Subcutaneous abdominal adipose tissue (tissue), 5 donors: ENCODE measurements at regions not wholly inside any gene's neighbourhood (a gene's known extent, or its start where the extent isn't known, plus 50 kb on each side); places are given as distances from the start of the nearest gene placed in this dataset.

Experiments
- H3K27ac ChIP-seq: one replicate; pipeline ENCODE4 v1.7.0; 2013; ENCODE audit warnings: low read depth, mild to moderate bottlenecking, inconsistent platforms, low read length, moderate library complexity
- H3K27me3 ChIP-seq, 5 donors: one replicate each; pipeline ENCODE4 v1.7.0; 2013; ENCODE audit warnings: low read length in 5 of 5, inconsistent platforms in 1 of 5; ENCODE audit not compliant: control insufficient read depth in 5 of 5, insufficient read depth in 4 of 5
- H3K36me3 ChIP-seq, 5 donors: one replicate each; pipeline ENCODE4 v1.7.0; 2013; ENCODE audit warnings: low read length in 5 of 5; ENCODE audit not compliant: control insufficient read depth in 5 of 5, insufficient read depth in 5 of 5
- H3K4me1 ChIP-seq, 5 donors: one replicate each; pipeline ENCODE4 v1.7.0; 2013; ENCODE audit warnings: low read length in 5 of 5, mild to moderate bottlenecking in 3 of 5, moderate library complexity in 1 of 5; ENCODE audit not compliant: control insufficient read depth in 5 of 5, insufficient read depth in 5 of 5
- H3K4me3 ChIP-seq, 5 donors: one replicate each; pipeline ENCODE4 v1.7.0; 2013; ENCODE audit warnings: low read length in 5 of 5, low read depth in 1 of 5
- H3K9ac ChIP-seq, 5 donors: one replicate each; pipeline ENCODE4 v1.7.0; 2013; ENCODE audit warnings: low read length in 5 of 5, mild to moderate bottlenecking in 4 of 5, moderate library complexity in 3 of 5
- H3K9me3 ChIP-seq, 5 donors: one replicate each; pipeline ENCODE4 v1.7.0; 2013; ENCODE audit warnings: low read length in 5 of 5; ENCODE audit not compliant: control insufficient read depth in 5 of 5
- donor health status: healthy.
- donor health status: healthy.
- donor health status: healthy.
- donor health status: healthy.
- donor health status: healthy.

GRCh38 chr3:145159640-145160039 is 1001.3 kb downstream of the PLOD2 start:
- H3K27ac ChIP-seq = no peak overlapping the region
- H3K4me3 ChIP-seq = no peak overlapping the region
- H3K4me1 ChIP-seq = no peaks in the 10 kb centered on the region
- no peaks in the 10 kb centered on the region for H3K27me3 ChIP-seq
- no peak overlapping the region for H3K9ac ChIP-seq
- H3K36me3 ChIP-seq = no peaks in the 10 kb centered on the region
- no peaks in the 10 kb centered on the region for H3K9me3 ChIP-seq

- H3K27me3 ChIP-seq = no peaks in the 10 kb centered on the region
- no peaks in the 10 kb centered on the region for H3K4me1 ChIP-seq
- no peak overlapping the region for H3K4me3 ChIP-seq
- H3K36me3 ChIP-seq = no peaks in the 10 kb centered on the region
- no peak overlapping the region for H3K9ac ChIP-seq
- H3K9me3 ChIP-seq = no peaks in the 10 kb centered on the region
- no peak overlapping the region for H3K27ac ChIP-seq
Observed at GRCh38 chr3:145170121-145170520, 990.9 kb downstream of the PLOD2 start.

- Histone ChIP-seq H3K4me3 (no peak overlapping the region), H3K36me3 (no peaks in the 10 kb centered on the region), H3K9ac (no peak overlapping the region), H3K9me3 (no peaks in the 10 kb centered on the region), H3K4me1 (no peaks in the 10 kb centered on the region), H3K27me3 (no peaks in the 10 kb centered on the region), H3K27ac (no peak overlapping the region)
Observed at GRCh38 chr3:145175626-145176025, 985.4 kb downstream of the PLOD2 start.

GRCh38 chr3:145176907-145177306 is 984.1 kb downstream of the PLOD2 start:
- no peaks in the 10 kb centered on the region for H3K9me3 ChIP-seq
- no peaks in the 10 kb centered on the region for H3K27me3 ChIP-seq
- no peaks in the 10 kb centered on the region for H3K36me3 ChIP-seq
- H3K27ac ChIP-seq = no peak overlapping the region
- no peak overlapping the region for H3K4me3 ChIP-seq
- peaks cover 0 to 6% (median 0%) of the 10 kb centered on the region in 5 donors for H3K4me1 ChIP-seq
- no peak overlapping the region for H3K9ac ChIP-seq

- Histone ChIP-seq H3K4me1 (peaks cover 0 to 12% (median 3%) of the 10 kb centered on the region in 5 donors), H3K27ac (no peak overlapping the region), H3K4me3 (no peak overlapping the region)
Observed at GRCh38 chr3:145177828-145178227, 983.2 kb downstream of the PLOD2 start.

GRCh38 chr3:145182196-145182911 is 978.6 kb downstream of the PLOD2 start:
- H3K9me3 ChIP-seq = no peaks in the 10 kb centered on the region
- peak overlapping the region in 4 of 5 donors; percentile 28 to 62 (median 36) for H3K4me3 ChIP-seq
- peaks cover 0 to 12% (median 3%) of the 10 kb centered on the region in 5 donors for H3K4me1 ChIP-seq
- no peaks in the 10 kb centered on the region for H3K27me3 ChIP-seq
- H3K9ac ChIP-seq = no peak overlapping the region
- no peaks in the 10 kb centered on the region for H3K36me3 ChIP-seq
- no peak overlapping the region for H3K27ac ChIP-seq

More at GRCh38 chr3:145177828-145178227, 983.2 kb downstream of the PLOD2 start:
- Histone ChIP-seq H3K9me3 (no peaks in the 10 kb centered on the region), H3K9ac (no peak overlapping the region), H3K36me3 (no peaks in the 10 kb centered on the region), H3K27me3 (no peaks in the 10 kb centered on the region)

- H3K36me3 ChIP-seq = no peaks in the 10 kb centered on the region
- no peaks in the 10 kb centered on the region for H3K27me3 ChIP-seq
- no peak overlapping the region for H3K9ac ChIP-seq
- no peak overlapping the region for H3K27ac ChIP-seq
- H3K4me1 ChIP-seq = peaks cover 0 to 12% (median 3%) of the 10 kb centered on the region in 5 donors
- H3K4me3 ChIP-seq = no peak overlapping the region
- H3K9me3 ChIP-seq = no peaks in the 10 kb centered on the region
Observed at GRCh38 chr3:145183261-145183660, 977.7 kb downstream of the PLOD2 start.

- H3K27ac ChIP-seq = no peak overlapping the region
- peaks cover 0 to 3% (median 0%) of the 10 kb centered on the region in 5 donors for H3K9me3 ChIP-seq
- no peak overlapping the region for H3K9ac ChIP-seq
- H3K4me3 ChIP-seq = no peak overlapping the region
- H3K36me3 ChIP-seq = no peaks in the 10 kb centered on the region
- no peaks in the 10 kb centered on the region for H3K27me3 ChIP-seq
- H3K4me1 ChIP-seq = no peaks in the 10 kb centered on the region
Observed at GRCh38 chr3:145188079-145188770, 972.8 kb downstream of the PLOD2 start.

- no peaks in the 10 kb centered on the region for H3K4me1 ChIP-seq
- H3K27me3 ChIP-seq = no peaks in the 10 kb centered on the region
- no peak overlapping the region for H3K9ac ChIP-seq
- no peak overlapping the region for H3K4me3 ChIP-seq
- peaks cover 0 to 3% (median 0%) of the 10 kb centered on the region in 5 donors for H3K9me3 ChIP-seq
- no peaks in the 10 kb centered on the region for H3K36me3 ChIP-seq
- no peak overlapping the region for H3K27ac ChIP-seq
Observed at GRCh38 chr3:145190138-145190537, 970.8 kb downstream of the PLOD2 start.

- Histone ChIP-seq H3K36me3 (no peaks in the 10 kb centered on the region), H3K9me3 (peaks cover 0 to 3% (median 0%) of the 10 kb centered on the region in 5 donors), H3K27me3 (no peaks in the 10 kb centered on the region), H3K27ac (no peak overlapping the region), H3K4me3 (no peak overlapping the region), H3K4me1 (no peaks in the 10 kb centered on the region), H3K9ac (no peak overlapping the region)
Observed at GRCh38 chr3:145190761-145191160, 970.2 kb downstream of the PLOD2 start.
